Mucosa of descending colon (tissue), 3 donors: ENCODE measurements at regions not wholly inside any gene's neighbourhood (a gene's known extent, or its start where the extent isn't known, plus 50 kb on each side); places are given as distances from the start of the nearest gene placed in this dataset.

Experiments
- ATAC-seq: fragments of 200-7000 bp; cut with Tn5 transposase; one replicate; pipeline ENCODE4 v1.9.1; 2020; ENCODE audit warnings: mild to moderate bottlenecking, moderate library complexity
- DNase-seq, 3 donors: peaks; one replicate each; pipeline ENCODE4 v3.0.0-alpha.2; 2020
- H3K36me3 ChIP-seq: fragments of 200-600 bp; one replicate; pipeline ENCODE4 v1.8.0; 2021; ENCODE audit warnings: low read depth, mild to moderate bottlenecking
- H3K4me1 ChIP-seq: fragments of 200-600 bp; one replicate; pipeline ENCODE4 v1.8.0; 2021; ENCODE audit warnings: low read depth, mild to moderate bottlenecking
- H3K4me3 ChIP-seq: fragments of 200-600 bp; one replicate; pipeline ENCODE4 v1.8.0; 2021; ENCODE audit warnings: mild to moderate bottlenecking
- H3K9me3 ChIP-seq: fragments of 200-600 bp; one replicate; pipeline ENCODE4 v1.8.0; 2021; ENCODE audit warnings: mild to moderate bottlenecking
- CTCF ChIP-seq: fragments of 200-600 bp; IDR thresholded peaks from one replicate; pipeline ENCODE4 v1.8.0; 2022; ENCODE audit warnings: antibody characterized with exemption, mild to moderate bottlenecking
- intact Hi-C, 2 donors: fragments of 100-400 bp; cut with DNase I in 1 of 2; cut with micrococcal nuclease in 1 of 2; formaldehyde crosslinking; loops; one replicate each; pipeline versions ENCODE4 v1.11.0 to v1.11.1; 2022; cut with DNase I, micrococcal nuclease
- donor health status: DM: no; HTN: no; CAD: no; lungs with moderate emphysema.
- donor health status: DM: no; HTN: no; CAD: no.
- donor health status: DM: no; HTN: yes; CAD: no.

DNA sequence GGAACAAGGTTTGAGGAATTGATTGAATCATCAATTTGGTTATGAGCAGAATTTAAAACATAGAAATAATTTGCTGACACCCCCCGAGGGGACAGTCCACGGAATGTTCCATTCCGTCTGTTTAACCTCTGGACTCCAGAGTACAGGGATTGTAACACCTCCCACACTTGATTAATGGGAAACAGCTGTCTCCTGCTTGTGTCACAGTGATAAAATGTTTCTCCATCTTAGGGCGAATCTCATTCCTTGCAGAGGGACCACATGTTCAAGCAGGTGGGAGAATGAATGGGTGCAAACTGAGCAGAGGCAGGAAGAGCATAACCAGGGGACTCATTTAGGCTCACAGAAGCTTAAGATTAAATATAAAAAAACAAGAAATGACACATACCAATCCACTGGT, 249.5 kb upstream of the RBFOX1 start:
- Histone ChIP-seq H3K36me3 (no peaks in the 10 kb centered on the region), H3K4me3 (no peak overlapping the region), H3K4me1 (no peaks in the 10 kb centered on the region), H3K9me3 (no peaks in the 10 kb centered on the region)
- no peak for DNase-seq
- intact Hi-C loops: no loop called here
- no peak for TF ChIP-seq CTCF
- ATAC-seq: no peak

DNA sequence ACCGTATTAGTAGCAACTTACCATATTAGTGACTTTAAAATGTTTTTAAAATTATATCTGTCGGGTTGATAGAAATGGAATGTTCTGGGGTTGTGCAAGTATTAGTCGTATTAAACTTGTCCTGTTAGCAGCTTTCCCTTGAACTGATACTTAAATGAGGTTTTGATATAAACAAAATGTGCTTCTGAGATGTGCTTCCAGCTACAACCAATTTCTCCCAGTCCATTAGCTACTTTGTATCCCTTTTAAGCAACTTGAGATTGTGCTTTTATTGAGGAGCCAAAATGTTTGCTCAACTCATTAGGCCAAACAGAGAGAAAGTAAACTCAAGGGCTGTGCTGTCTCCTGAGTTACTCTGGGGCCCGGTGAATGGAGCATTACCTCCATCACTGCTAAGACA, 255.0 kb upstream of the RBFOX1 start:
- Histone ChIP-seq H3K9me3 (no peaks in the 10 kb centered on the region), H3K36me3 (no peaks in the 10 kb centered on the region), H3K4me3 (no peak overlapping the region), H3K4me1 (no peaks in the 10 kb centered on the region)
- ATAC-seq (no peak), DNase-seq (no peak)
- no peak for TF ChIP-seq CTCF
- intact Hi-C loops: no loop called here

DNA sequence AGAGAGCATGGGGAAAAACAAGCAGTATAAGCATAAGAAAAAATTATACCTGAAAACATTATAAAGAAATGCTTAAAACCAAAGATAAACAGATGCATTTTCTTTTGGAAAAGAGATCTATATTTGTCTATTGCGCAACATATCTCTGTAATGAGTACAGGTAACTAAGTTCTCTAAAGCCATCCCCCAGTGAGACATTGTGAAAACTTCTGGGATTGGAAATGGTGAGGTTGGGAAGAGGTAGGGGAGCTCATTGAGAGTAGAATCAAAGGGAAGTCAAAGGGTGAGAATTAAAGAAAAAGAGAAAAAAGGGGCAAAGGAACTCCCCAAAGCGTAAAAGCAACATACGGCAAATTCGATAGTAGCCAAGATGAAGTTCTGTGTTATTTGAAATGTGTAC, 257.9 kb upstream of the RBFOX1 start:
- Histone ChIP-seq H3K36me3 (no peaks in the 10 kb centered on the region), H3K4me1 (no peaks in the 10 kb centered on the region), H3K9me3 (no peaks in the 10 kb centered on the region), H3K4me3 (no peak overlapping the region)
- ATAC-seq (no peak), DNase-seq (no peak)
- intact Hi-C loops: no loop called here
- TF ChIP-seq CTCF: no peak

DNA sequence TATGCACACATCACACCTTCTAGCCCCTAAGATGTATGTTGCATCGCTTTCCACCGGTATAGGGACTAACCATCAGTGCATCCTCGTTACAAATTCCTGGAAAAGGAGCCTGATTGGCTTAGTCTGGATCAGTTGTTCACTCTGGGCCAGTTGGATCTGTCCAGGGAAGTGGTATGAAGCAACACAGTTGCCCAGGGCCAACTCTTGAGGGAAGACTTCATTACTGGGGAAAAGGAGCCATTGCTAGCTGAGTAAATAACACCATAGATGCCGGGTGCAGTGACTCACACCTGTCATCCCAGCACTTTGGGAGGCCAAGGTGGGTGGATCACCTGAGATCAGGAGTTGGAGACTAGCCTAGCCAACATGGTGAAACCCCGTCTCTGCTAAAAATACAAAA, 275.2 kb upstream of the RBFOX1 start:
- ATAC-seq (no peak), DNase-seq (no peak)
- no peaks in the 10 kb centered on the region for H3K9me3 ChIP-seq
- no peak overlapping the region for H3K4me3 ChIP-seq
- H3K4me1 ChIP-seq: no peaks in the 10 kb centered on the region
- no peaks in the 10 kb centered on the region for H3K36me3 ChIP-seq
- no peak for TF ChIP-seq CTCF
- intact Hi-C loops: no loop called here

DNA sequence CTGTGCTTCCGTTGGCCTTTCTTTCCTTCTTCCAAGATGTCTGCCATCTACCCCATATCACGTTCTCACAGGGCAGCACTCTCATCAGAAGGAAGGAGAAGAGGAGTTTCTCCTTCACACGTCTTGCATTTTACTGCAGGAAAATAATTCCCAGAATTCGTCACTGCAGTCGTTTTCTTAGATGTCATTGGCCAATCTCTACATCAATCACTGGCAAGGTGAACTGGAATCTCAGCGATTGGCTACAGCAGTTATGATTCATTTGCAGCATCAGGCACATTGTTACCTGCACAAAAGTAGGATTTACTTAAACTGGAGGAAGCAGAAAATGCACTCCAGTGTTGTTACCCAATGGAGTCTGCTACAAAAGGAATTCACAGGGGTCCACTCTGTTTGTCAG, 277.2 kb upstream of the RBFOX1 start:
- no peaks in the 10 kb centered on the region for H3K9me3 ChIP-seq
- DNase-seq: no peak
- H3K36me3 ChIP-seq: no peaks in the 10 kb centered on the region
- no peak for TF ChIP-seq CTCF
- intact Hi-C loops: no loop called here
- no peak overlapping the region for H3K4me3 ChIP-seq
- no peak for ATAC-seq
- no peaks in the 10 kb centered on the region for H3K4me1 ChIP-seq

DNA sequence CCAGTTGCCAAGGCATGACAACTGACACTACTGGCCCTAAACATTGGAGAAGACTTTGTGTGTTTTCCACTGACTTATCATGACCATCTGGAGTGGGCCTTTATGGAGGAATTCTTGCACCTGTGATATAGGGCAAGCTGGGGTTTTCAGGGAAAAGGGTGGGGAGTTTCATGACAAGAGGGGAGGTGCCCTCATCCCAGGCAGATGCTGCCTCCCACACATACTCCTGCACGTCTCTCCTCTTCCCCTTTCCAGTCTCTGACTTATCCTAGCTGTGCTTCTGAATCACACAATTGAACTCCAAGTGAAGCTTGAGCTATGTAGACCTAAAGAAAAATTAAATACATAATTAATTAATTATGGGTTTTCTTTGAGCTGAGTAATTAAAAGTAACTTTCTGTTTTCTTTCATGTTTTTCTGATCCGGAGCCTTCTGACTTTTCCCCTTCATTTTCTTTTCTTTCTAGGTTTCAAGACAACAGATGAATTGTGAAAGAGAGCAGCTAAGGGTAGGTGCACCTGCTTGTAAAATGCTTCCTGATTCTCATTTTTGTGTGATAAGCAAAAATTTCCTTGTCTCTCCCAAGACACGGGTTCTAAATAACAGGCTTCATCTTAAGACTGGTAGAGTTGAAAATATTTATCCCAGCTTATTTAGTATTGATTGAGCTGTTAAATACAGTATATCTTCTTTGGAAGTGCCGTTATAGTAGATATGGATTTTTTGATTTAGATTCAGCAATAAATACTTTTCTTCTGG, 280.9 kb upstream of the RBFOX1 start:
- Histone ChIP-seq H3K4me3 (no peak overlapping the region), H3K9me3 (no peaks in the 10 kb centered on the region), H3K4me1 (no peaks in the 10 kb centered on the region), H3K36me3 (no peaks in the 10 kb centered on the region)
- ATAC-seq (no peak), DNase-seq (no peak)
- TF ChIP-seq CTCF: no peak
- intact Hi-C loops: no loop called here
